H1 (cell line): ENCODE measurements at regions not wholly inside any gene's neighbourhood (a gene's known extent, or its start where the extent isn't known, plus 50 kb on each side); places are given as distances from the start of the nearest gene placed in this dataset.

ENCODE experiments used
- CTCF ChIA-PET: fragments of 300-600 bp; sonication (Branson Sonifier 250); formaldehyde crosslinking; loops from one replicate; lab custom pipeline; 2021; ENCODE audit not compliant: partially characterized antibody; lab: Charles Lee
- POLR2A ChIA-PET: fragments of 300-600 bp; sonication (Branson Sonifier 250); formaldehyde crosslinking; loops from one replicate; lab custom pipeline; 2021; ENCODE audit warnings: inconsistent platforms; ENCODE audit not compliant: partially characterized antibody; lab: Charles Lee
- DNase-seq, 2 experiments: peaks; one replicate each; pipeline versions ENCODE4 v3.0.0 to v3.0.0-alpha.2; 2010 to 2022; ENCODE audit warnings: low spot score in 2 of 2, low read depth in 1 of 2, mixed read lengths in 1 of 2
- FAIRE-seq: peaks from 2 replicates; lab custom pipeline; 2011; peaks lifted over from hg19 to GRCh38; lab: Jason Lieb, UNC
- H2AFZ ChIP-seq: 2 replicates; pipeline ENCODE4 v1.8.1; 2012; ENCODE audit warnings: low read length, inconsistent platforms
- H2AK5ac ChIP-seq: 2 replicates; pipeline ENCODE4 v1.6.1; 2013; ENCODE audit warnings: low read depth, low read length
- H2BK120ac ChIP-seq: replicated peaks from 2 replicates; pipeline ENCODE3; 2013; ENCODE audit warnings: low read depth, low read length, inconsistent platforms
- H2BK12ac ChIP-seq: 2 replicates; pipeline ENCODE4 v1.6.1; 2013; ENCODE audit warnings: low read depth, low read length
- H2BK15ac ChIP-seq: 2 replicates; pipeline ENCODE4 v1.6.1; 2013; ENCODE audit warnings: low read length
- H2BK20ac ChIP-seq: 2 replicates; pipeline ENCODE4 v1.6.1; 2013; ENCODE audit warnings: low read length
- H2BK5ac ChIP-seq: 2 replicates; pipeline ENCODE4 v1.6.1; 2013; ENCODE audit warnings: low read depth, low read length
- H3K14ac ChIP-seq: 2 replicates; pipeline ENCODE4 v1.6.1; 2013; ENCODE audit warnings: inconsistent platforms; ENCODE audit not compliant: insufficient read length
- H3K18ac ChIP-seq: 2 replicates; pipeline ENCODE4 v1.6.1; 2013; ENCODE audit warnings: low read length; ENCODE audit errors: extremely low read depth
- H3K23ac ChIP-seq: 2 replicates; pipeline ENCODE4 v1.6.1; 2013; ENCODE audit warnings: inconsistent platforms; ENCODE audit not compliant: insufficient read length
- H3K23me2 ChIP-seq: 2 replicates; pipeline ENCODE4 v1.6.1; 2013; ENCODE audit warnings: low read depth, low read length
- H3K27ac ChIP-seq: 2 replicates; pipeline ENCODE4 v1.6.1; 2011; ENCODE audit warnings: low read depth, low read length, inconsistent platforms
- H3K27me3 ChIP-seq, 4 experiments: replicated peaks in 1 of 4; 1 replicate in 1 of 4; 2 replicates in 3 of 4; pipeline versions ENCODE4 v1.6.1 to v1.8.1; 2011 to 2013; ENCODE audit warnings: low read length in 3 of 4, mild to moderate bottlenecking in 3 of 4, inconsistent platforms in 2 of 4, mixed read lengths in 2 of 4, moderate library complexity in 1 of 4; ENCODE audit not compliant: control insufficient read depth in 3 of 4, insufficient read depth in 3 of 4; ENCODE audit errors: extremely low read depth in 1 of 4
- H3K36me3 ChIP-seq, 4 experiments: 2 replicates each; pipeline versions ENCODE4 v1.6.1 to v1.8.1; 2011 to 2013; ENCODE audit warnings: mild to moderate bottlenecking in 4 of 4, low read length in 3 of 4, moderate library complexity in 2 of 4, control low read depth in 1 of 4, inconsistent platforms in 1 of 4; ENCODE audit not compliant: insufficient read depth in 4 of 4, control insufficient read depth in 2 of 4
- H3K4ac ChIP-seq: replicated peaks from 2 replicates; pipeline ENCODE3; 2013; ENCODE audit warnings: low read length, low read depth, mixed read lengths, inconsistent platforms; ENCODE audit not compliant: insufficient read length
- H3K4me1 ChIP-seq, 4 experiments: replicated peaks in 1 of 4; 1 replicate in 1 of 4; 2 replicates in 3 of 4; pipeline versions ENCODE4 v1.6.1 to v1.8.1; 2011 to 2013; ENCODE audit warnings: low read length in 3 of 4, inconsistent platforms in 2 of 4, mixed read lengths in 1 of 4; ENCODE audit not compliant: insufficient read depth in 4 of 4, control insufficient read depth in 3 of 4
- H3K4me2 ChIP-seq, 2 experiments: 2 replicates each; pipeline versions ENCODE4 v1.6.1 to v1.8.1; 2011 to 2013; ENCODE audit warnings: low read depth in 2 of 2, low read length in 2 of 2, control low read depth in 1 of 2, inconsistent platforms in 1 of 2, mild to moderate bottlenecking in 1 of 2; ENCODE audit not compliant: insufficient read depth in 1 of 2
- H3K4me3 ChIP-seq, 4 experiments: fragments of 200-600, 300-600 bp in 1 of 4; sonication (generic), shearing (Covaris generic), sonication (Bioruptor Twin) in 1 of 4; 2 replicates each; pipeline versions ENCODE4 v1.5.1 to v1.8.1; 2011 to 2016; ENCODE audit warnings: low read length in 4 of 4, low read depth in 3 of 4, control low read depth in 2 of 4, inconsistent platforms in 2 of 4, mild to moderate bottlenecking in 2 of 4, mixed read lengths in 1 of 4, moderate library complexity in 1 of 4; ENCODE audit not compliant: insufficient read depth in 2 of 4; ENCODE audit errors: extremely low read depth in 1 of 4
- H3K56ac ChIP-seq: replicated peaks from 2 replicates; pipeline ENCODE3; 2013; ENCODE audit warnings: low read depth, mild to moderate bottlenecking, mixed read lengths, low read length, inconsistent platforms; ENCODE audit not compliant: insufficient read length
- H3K79me1 ChIP-seq: 2 replicates; pipeline ENCODE4 v1.6.1; 2013; ENCODE audit warnings: low read depth, low read length, control low read depth
- H3K79me2 ChIP-seq, 2 experiments: 2 replicates each; pipeline versions ENCODE4 v1.6.1 to v1.8.1; 2012 to 2013; ENCODE audit warnings: low read length in 2 of 2, mild to moderate bottlenecking in 2 of 2, inconsistent platforms in 1 of 2; ENCODE audit not compliant: insufficient read depth in 2 of 2, control insufficient read depth in 1 of 2
- H3K9ac ChIP-seq, 4 experiments: replicated peaks in 1 of 4; 1 replicate in 1 of 4; 2 replicates in 3 of 4; pipeline versions ENCODE4 v1.6.1 to v1.8.1; 2011 to 2013; ENCODE audit warnings: low read depth in 3 of 4, low read length in 3 of 4, control low read depth in 2 of 4, mild to moderate bottlenecking in 2 of 4, moderate library complexity in 2 of 4, inconsistent platforms in 1 of 4; ENCODE audit errors: extremely low read depth in 1 of 4
- H3K9me3 ChIP-seq, 2 experiments: 2 replicates each; pipeline versions ENCODE4 v1.6.1 to v1.8.1; 2012 to 2013; ENCODE audit warnings: mild to moderate bottlenecking in 2 of 2, moderate library complexity in 2 of 2, control low read depth in 1 of 2, inconsistent platforms in 1 of 2, low read depth in 1 of 2, low read length in 1 of 2, mixed read lengths in 1 of 2; ENCODE audit not compliant: insufficient read depth in 2 of 2
- H4K20me1 ChIP-seq, 2 experiments: replicated peaks in 1 of 2; 2 replicates each; pipeline versions ENCODE3 to v1.8.1; 2011 to 2013; ENCODE audit warnings: inconsistent platforms in 2 of 2, low read length in 2 of 2, mild to moderate bottlenecking in 1 of 2; ENCODE audit not compliant: insufficient read depth in 2 of 2, control insufficient read depth in 1 of 2
- H4K5ac ChIP-seq: 2 replicates; pipeline ENCODE4 v1.6.1; 2013; ENCODE audit warnings: low read length, low read depth, mixed read lengths, inconsistent platforms; ENCODE audit not compliant: insufficient read length
- H4K8ac ChIP-seq: 2 replicates; pipeline ENCODE4 v1.8.0; 2013; ENCODE audit warnings: mild to moderate bottlenecking, moderate library complexity, low read length, inconsistent platforms; ENCODE audit not compliant: insufficient read depth; ENCODE audit errors: extremely low read depth
- H4K91ac ChIP-seq: replicated peaks from 2 replicates; pipeline ENCODE3; 2013; ENCODE audit warnings: low read length, mixed read lengths, inconsistent platforms; ENCODE audit not compliant: insufficient read length
- CBX5 ChIP-seq: fragments of 300-800, 300-1000 bp; sonication (generic); IDR thresholded peaks from 2 replicates; pipeline ENCODE4 v1.7.1; 2016; ENCODE audit warnings: antibody characterized with exemption, low read length, low read depth
- KDM1A ChIP-seq: fragments of 200-600, 300-600 bp; sonication (generic); IDR thresholded peaks from 2 replicates; pipeline ENCODE4 v1.7.1; 2016; ENCODE audit warnings: mild to moderate bottlenecking, low read length, borderline replicate concordance
- SAP30 ChIP-seq: fragments of 300-600 bp; sonication (generic); IDR thresholded peaks from 2 replicates; pipeline ENCODE4 v1.7.1; 2012; ENCODE audit warnings: low read length, moderate library complexity, mild to moderate bottlenecking, inconsistent platforms; ENCODE audit not compliant: insufficient read depth, insufficient replicate concordance
- WGBS, 2 experiments: shearing (Covaris generic) in 1 of 2; methylation state at CpG; one replicate each; pipeline versions ENCODE4 v1.1.6 to v1.1.7; 2013 to 2015; ENCODE audit warnings: low lambda C conversion rate in 2 of 2, mixed read lengths in 2 of 2, inconsistent platforms in 1 of 2, low coverage in 1 of 2, missing lambda C conversion rate in 1 of 2; ENCODE audit not compliant: insufficient replicate concordance in 2 of 2, insufficient coverage in 1 of 2, insufficient read length in 1 of 2; ENCODE audit errors: extremely low coverage in 1 of 2, missing lambda C conversion rate in 1 of 2; 5-methylcytosine and 5-hydroxymethylcytosine counted together

- no peaks in the 10 kb centered on the region for H3K23me2 ChIP-seq
- TF ChIP-seq SAP30 (no peak), CBX5 (no peak), KDM1A (no peak)
- H2BK15ac ChIP-seq = no peak overlapping the region
- H3K14ac ChIP-seq = no peak overlapping the region
- ChIA-PET POLR2A (no interaction called here), CTCF (no interaction called here)
- no peaks in the 10 kb centered on the region for H3K27me3 ChIP-seq
- no peak overlapping the region for H3K4me2 ChIP-seq
- no peak overlapping the region for H2BK20ac ChIP-seq
- FAIRE-seq (no peak), DNase-seq (no peak)
- no peak overlapping the region for H2BK120ac ChIP-seq
- H3K79me2 ChIP-seq = no peaks in the 10 kb centered on the region
- no peak overlapping the region for H3K4ac ChIP-seq
- no peak overlapping the region for H3K4me3 ChIP-seq
- H4K5ac ChIP-seq = no peak overlapping the region
- no peaks in the 10 kb centered on the region for H3K36me3 ChIP-seq
- no peak overlapping the region for H2AK5ac ChIP-seq
- H3K4me1 ChIP-seq = no peaks in the 10 kb centered on the region
- H3K9me3 ChIP-seq = peaks cover 42 to 57% of the 10 kb centered on the region in 2 experiments
- no peak overlapping the region for H2BK12ac ChIP-seq
- no peak overlapping the region for H3K23ac ChIP-seq
- no peaks in the 10 kb centered on the region for H3K79me1 ChIP-seq
- no peak overlapping the region for H3K27ac ChIP-seq
- no peak overlapping the region for H3K56ac ChIP-seq
- no peak overlapping the region for H3K18ac ChIP-seq
- 75% methylated on average over 3 of the region's 3 CpGs; no CpG with 5 or more reads in 1 of the 2 experiments for WGBS, 2 experiments
- H4K8ac ChIP-seq = no peak overlapping the region
- H4K91ac ChIP-seq = no peak overlapping the region
- no peaks in the 10 kb centered on the region for H4K20me1 ChIP-seq
- no peak overlapping the region for H2BK5ac ChIP-seq
- no peak overlapping the region for H3K9ac ChIP-seq
- H2AFZ ChIP-seq = no peak overlapping the region
Measured at GRCh38 chr17:27203241-27203640, 90.7 kb upstream of the WSB1 start.
